ENCODE measurements at regions not wholly inside any gene's neighbourhood (a gene's known extent, or its start where the extent isn't known, plus 50 kb on each side); places are given as distances from the start of the nearest gene placed in this dataset.
"Not testable (repeated sequence)": the region's sequence is repeated elsewhere in the genome, so short reads cannot be mapped to it uniquely, and the experiment has no call there.

DNA sequence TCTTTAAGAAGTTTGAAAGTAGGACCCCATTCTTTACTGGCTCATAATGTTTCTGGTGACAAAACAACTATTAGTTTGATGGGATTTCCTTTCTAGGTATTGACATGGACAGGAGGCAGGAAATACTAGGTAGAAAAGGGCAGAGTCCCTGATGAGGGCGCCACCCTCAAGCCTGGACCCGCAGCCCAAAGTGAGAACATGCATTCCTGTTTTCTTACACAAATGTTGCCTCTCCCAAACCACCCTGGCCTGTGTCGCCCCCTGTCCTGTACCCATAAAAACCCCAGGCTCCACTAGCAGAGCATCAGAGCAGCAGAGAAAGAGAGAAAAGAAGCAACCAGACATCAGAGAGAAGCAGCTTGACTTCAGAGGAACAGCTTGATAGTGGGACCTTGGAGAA is 1055.2 kb upstream of the POT1 start:
- DNase-seq = no peak

GRCh38 chr7:125971656-125972055 is 1042.0 kb upstream of the POT1 start:
- no peak for DNase-seq

DNA sequence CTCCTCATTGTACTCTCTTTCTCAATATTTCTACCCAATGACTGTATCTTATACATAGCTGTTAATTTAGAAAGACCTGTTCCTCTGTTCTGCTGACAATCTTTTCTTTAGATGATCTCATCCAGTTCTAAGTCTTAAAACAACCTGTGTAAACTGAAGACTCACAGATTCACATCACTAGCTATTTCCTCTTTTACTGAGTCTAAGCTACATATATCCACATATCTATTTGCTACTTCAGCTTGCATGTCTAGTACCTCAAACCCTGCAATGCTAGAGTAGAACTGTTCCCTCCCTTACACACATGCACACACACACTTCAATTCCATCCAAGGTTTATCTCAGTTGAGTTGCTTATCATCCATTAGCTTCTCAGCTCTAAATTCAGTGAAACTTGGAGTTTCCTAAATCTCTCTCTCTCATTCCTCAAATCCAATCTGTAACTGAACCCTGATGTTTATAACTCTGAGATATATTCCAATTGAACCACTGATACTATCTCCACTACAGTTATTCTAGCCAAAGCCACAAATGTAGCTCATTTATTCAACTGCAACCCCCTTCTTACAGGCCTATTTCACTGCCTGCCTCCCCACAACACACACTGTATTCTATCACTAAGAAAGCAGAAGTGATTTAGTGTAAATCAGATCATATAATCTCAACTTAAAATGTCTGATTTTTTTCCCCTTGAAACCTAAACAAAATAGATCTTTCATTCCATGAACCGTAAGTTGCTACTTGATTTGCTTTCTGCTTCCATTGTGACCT is 1036.8 kb upstream of the POT1 start:
- DNase-seq = no peak

GRCh38 chr7:125934955-125935354 is 1005.3 kb upstream of the POT1 start:
- no peak for DNase-seq

- DNase-seq = no peak
Measured at GRCh38 chr7:125934539-125934938, 1004.9 kb upstream of the POT1 start.

DNA sequence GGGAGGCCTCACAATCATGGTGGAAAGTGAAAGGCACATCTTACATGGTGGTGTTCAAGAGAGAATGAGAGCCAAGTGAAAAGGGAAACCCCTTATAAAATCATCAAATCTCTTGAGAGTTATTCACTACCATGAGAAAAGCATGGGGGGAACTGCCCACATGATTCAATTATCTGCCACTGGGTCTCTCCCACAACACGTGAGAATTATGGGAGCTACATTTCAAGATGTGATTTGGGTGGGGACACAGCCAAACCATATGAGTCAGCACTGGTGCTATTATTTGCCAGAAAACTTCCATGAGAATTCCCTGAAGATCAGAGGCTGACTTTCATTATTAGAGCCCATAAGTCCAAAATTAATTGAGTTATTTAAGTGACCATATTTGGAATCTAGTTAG is 1001.2 kb upstream of the POT1 start:
- no peak for DNase-seq

DNA sequence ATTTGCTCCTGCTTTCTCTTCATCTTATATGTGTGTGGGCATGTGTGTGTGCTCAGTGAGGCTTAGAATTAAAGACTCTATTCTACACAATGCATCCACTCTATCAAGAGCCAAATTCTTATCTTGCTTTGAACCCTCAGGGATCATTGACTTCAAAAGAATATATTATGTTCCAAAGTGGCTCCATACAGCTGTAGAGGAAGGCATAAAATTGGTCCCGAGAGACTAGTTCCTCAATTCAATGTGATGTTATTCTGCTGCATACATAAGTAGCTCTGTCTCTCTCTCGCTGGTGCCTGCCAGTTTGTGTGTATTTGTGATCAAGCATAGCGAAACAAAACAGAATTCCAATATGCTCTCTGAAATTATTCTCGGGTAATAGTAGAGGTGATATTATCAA is 997.9 kb upstream of the POT1 start:
- no peak for DNase-seq

DNA sequence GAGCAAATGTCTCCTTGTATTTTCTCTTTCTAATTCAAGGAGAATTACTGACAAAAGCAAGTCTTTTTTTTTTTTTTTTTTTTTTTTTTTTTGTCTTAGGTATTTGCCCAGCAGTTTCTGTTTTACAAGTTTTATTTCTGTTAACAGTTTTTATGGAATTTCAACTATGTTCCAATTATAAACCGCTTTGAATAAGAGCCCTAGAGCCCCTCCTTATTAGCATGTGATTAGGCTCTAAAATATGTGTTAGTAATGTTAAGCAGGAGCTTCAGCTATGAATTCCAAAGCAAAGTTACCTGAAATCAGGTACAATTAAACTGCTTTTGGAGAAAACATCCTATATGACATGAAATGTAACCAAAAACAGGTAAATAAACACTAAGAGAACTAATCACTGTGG is 997.0 kb upstream of the POT1 start:
- DNase-seq = peak; percentile 6

DNA sequence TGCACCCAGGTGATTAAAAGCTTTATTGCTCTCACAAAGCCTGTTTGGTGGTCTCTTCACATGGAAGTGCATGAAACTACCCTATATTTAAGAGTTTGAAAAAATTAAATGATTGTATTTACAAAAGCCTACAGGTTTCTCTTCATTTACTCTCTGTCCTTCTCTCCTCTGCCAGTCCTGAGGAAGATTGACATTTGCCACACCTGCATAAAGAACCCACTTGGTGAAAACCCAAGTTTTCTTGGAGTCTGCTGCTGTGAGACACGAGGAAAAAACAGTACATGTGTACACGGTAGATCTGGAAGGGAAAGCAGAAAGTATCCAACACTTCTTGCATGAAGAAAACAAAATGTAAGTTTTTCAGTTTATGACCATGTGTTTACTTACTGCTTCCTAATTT is 994.4 kb upstream of the POT1 start:
- no peak for DNase-seq

DNA sequence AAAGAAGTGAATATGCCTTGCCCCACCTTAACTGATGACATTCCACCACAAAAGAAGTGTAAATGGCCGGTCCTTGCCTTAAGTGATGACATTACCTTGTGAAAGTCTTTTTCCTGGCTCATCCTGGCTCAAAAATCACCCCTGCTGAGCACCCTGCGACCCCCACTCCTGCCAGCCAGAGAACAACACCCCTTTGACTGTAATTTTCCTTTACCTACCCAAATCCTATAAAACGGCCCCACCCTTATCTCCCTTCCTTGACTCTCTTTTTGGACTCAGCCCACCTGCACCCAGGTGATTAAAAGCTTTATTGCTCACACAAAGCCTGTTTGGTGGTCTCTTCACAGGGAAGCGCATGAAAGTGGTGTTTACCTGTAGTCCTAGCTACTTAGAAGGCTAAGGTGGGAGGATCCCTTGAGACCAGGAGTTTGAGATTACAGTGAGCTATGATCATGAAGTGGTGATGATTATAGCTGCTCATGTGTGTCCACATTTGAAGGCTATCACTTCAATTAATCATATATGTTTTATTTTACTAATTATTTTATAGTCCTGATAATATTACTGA is 985.8 kb upstream of the POT1 start:
- not testable (repeated sequence) for DNase-seq

GRCh38 chr7:125908711-125909110 is 979.1 kb upstream of the POT1 start:
- no peak for DNase-seq

GRCh38 chr7:125899577-125899976 is 970.0 kb upstream of the POT1 start:
- DNase-seq = no peak

GRCh38 chr7:125892434-125892833 is 962.8 kb upstream of the POT1 start:
- DNase-seq = no peak

- DNase-seq = no peak
Measured at GRCh38 chr7:125878988-125879387, 949.4 kb upstream of the POT1 start.

- DNase-seq = no peak
Measured at GRCh38 chr7:125878235-125878956, 948.8 kb upstream of the POT1 start.

DNA sequence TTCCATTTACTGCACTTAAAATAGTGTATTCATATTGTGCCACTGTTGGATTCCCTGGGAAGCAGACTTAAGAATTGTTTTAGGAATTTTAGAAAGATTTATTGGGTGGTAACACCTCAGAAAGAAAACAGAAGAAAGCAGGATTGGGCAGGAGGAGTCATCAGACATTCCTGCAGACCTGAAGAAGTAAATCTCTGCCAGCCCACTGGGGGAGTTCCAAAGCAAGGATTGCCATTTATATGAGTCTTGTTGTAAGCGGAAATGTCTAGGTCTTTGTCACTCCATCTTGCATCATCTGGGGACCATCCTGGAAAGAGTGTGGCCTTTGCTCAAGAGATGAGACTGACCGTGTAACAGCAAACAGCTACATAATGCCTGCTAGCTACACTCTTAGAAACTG is 947.6 kb upstream of the POT1 start:
- DNase-seq = no peak

GRCh38 chr7:125876431-125876830 is 946.8 kb upstream of the POT1 start:
- DNase-seq = no peak

DNA sequence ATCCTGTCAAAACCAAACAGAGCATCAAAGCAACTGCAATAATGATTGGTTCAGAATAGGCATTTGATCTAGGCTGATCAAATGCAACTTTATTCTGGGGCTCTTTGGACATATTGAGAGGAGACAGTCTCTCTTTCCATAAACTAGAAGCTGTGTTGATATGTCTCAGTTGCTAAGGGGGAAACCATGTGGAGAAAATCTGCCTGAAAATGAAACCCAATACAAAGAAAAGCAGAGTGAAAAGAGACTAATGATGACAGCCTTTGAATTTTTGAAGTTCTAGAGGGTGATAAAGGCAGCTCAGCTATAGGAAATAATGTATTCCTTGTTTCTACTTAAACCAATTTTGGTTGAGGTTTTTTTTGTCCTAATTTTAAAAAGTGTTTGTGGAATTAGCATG is 941.8 kb upstream of the POT1 start:
- DNase-seq = no peak

DNA sequence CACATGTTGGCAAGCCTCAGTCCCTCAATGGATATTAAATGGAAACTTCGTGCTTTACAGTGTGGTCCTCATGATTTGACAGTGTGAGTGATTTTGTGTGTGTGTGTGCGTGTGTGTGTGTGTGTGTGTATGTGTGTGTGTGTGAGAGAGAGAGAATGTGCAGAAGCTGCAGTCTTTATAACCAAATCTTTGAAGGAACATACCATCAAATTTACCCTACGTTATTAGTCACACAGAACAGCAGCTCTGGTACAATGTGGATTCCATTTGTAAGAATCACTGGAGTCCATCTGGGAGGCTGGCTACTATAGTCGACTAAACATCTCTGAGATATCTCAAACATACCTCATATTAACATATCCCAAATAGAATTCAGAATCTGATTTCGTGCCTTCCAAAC is 928.0 kb upstream of the POT1 start:
- DNase-seq = peak; percentile 71

GRCh38 chr7:125848157-125848556 is 918.5 kb upstream of the POT1 start:
- DNase-seq = no peak

DNA sequence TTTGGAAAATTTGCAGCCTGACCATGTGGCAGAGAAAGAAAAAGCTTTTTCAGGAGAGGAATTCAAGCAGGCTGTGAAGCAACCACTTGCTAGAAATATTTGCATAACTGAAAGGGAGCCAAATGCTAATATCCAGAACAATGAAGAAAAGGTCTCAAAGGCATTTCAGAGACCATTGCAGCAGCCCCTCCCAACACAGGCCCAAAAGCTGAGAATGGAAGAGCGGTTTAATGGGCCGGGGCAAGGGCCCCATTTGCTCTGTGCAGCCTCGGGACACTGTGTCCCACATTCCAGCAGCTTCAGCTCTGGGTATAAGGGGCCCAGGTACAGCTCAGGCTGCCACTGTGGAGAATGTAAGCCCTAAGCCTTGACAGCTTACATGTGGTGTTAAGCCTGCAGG is 918.1 kb upstream of the POT1 start:
- no peak for DNase-seq

GRCh38 chr7:125847055-125847454 is 917.4 kb upstream of the POT1 start:
- no peak for DNase-seq

- DNase-seq = no peak
Measured at GRCh38 chr7:125845686-125846085, 916.1 kb upstream of the POT1 start.

GRCh38 chr7:125834421-125834820 is 904.8 kb upstream of the POT1 start:
- DNase-seq = no peak

All from fibroblast of skin of scalp (primary cell).